LNCaP clone FGC (cell line): ENCODE measurements at regions not wholly inside any gene's neighbourhood (a gene's known extent, or its start where the extent isn't known, plus 50 kb on each side); places are given as distances from the start of the nearest gene placed in this dataset.

Source experiments
- DNase-seq: peaks from one replicate; pipeline ENCODE4 v3.0.0-alpha.2; 2011; ENCODE audit warnings: low read depth
- H3K4me3 ChIP-seq: 2 replicates; pipeline ENCODE4 v1.5.1; 2011; ENCODE audit warnings: mild to moderate bottlenecking, low read depth, low read length, control low read depth
- CTCF ChIP-seq: IDR thresholded peaks from 2 replicates; pipeline ENCODE4 v1.5.1; 2012; ENCODE audit warnings: mild to moderate bottlenecking; ENCODE audit not compliant: control insufficient read depth, insufficient read depth; ENCODE audit errors: extremely low read depth

- no peak overlapping the region for H3K4me3 ChIP-seq
- no peak for DNase-seq
- no peak for TF ChIP-seq CTCF
These were observed 67.9 kb upstream of the PPM1J start for GRCh38 chr1:112783059-112783458.

DNA sequence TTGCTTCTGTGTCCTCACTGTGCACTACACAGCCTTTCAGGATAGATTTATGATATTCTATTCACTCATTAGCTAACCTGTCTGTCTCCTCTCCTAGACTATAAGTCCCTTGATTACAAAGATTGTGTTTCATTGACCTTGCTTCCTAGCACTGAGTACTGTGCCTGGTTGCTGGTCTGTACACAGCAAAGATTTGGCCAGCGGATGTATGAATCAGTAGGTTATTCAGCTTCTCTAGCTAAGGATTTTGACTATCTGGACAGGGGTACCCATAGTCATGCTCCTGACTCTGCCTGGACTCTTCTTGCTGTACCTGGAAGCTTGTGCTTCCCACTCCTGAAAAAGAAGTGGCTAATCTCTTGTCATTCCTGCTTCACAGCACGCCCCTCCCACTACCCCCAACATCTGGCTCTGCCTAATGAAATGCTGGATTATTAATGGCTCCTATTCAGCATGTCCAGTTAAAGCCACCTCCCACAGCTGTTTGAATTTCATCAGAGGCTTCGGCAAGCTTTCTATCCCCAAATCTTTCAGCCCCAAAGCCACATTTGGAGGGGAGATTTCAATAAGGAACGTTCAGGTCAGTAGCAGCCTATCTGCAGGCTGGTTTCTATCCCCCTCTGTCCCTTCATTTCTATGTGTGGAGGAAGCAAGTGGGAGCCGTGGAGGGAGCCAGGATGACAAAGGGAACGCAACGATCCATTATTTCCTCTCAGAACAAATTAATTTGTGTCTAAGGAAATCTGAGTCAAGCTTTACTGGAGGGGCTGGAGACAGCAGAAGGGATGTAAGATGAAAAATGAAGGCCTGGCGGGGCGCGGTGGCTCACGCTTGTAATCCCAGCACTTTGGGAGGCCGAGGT, 64.8 kb upstream of the PPM1J start:
- DNase-seq: no peak
- TF ChIP-seq CTCF: no peak

DNA sequence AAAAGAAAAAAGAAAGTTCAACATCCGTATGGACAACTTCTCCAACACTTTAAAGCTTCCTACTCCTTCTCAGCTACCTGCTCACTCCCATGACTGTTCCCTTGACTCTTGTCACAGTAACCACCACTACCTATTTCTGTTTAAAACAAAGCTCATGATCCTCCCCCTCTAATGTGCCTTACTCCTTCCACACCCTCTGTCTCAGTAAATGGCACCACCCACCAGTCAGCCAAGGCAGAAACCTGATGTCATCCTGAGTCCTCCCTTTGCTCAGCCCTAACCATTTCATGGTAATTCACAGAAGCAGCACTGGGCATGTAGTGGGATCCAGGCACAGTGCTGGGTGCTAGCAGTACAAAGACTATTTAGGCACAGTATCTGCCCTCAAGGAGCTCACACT, 63.0 kb upstream of the PPM1J start:
- no peak for DNase-seq
- TF ChIP-seq CTCF: no peak

More for the DNA sequence above, 64.8 kb upstream of the PPM1J start:
- H3K4me3 ChIP-seq: no peak overlapping the region

GRCh38 chr1:112776688-112777087, 61.6 kb upstream of the PPM1J start:
- no peak for TF ChIP-seq CTCF
- H3K4me3 ChIP-seq: no peak overlapping the region
- no peak for DNase-seq

More for the DNA sequence above, 63.0 kb upstream of the PPM1J start:
- H3K4me3 ChIP-seq: no peak overlapping the region

- no peak for DNase-seq
- no peak for TF ChIP-seq CTCF
- H3K4me3 ChIP-seq: no peak overlapping the region
These were observed 57.6 kb upstream of the PPM1J start for GRCh38 chr1:112772781-112773180.

- no peak for DNase-seq
- TF ChIP-seq CTCF: no peak
- H3K4me3 ChIP-seq: no peak overlapping the region
These were observed 55.6 kb upstream of the PPM1J start for GRCh38 chr1:112770724-112771123.

GRCh38 chr1:112769611-112770010, 54.5 kb upstream of the PPM1J start:
- DNase-seq: no peak
- TF ChIP-seq CTCF: no peak
- H3K4me3 ChIP-seq: no peak overlapping the region
